GM23248 (cell line): ENCODE measurements at regions not wholly inside any gene's neighbourhood (a gene's known extent, or its start where the extent isn't known, plus 50 kb on each side); places are given as distances from the start of the nearest gene placed in this dataset.

Experiments used
- EZH2 ChIP-seq: fragments of 200-600 bp; sonication (generic); IDR thresholded peaks from 2 replicates; pipeline ENCODE4 v1.6.1; 2018; ENCODE audit warnings: antibody characterized with exemption, mild to moderate bottlenecking; ENCODE audit not compliant: insufficient read depth, poor library complexity, severe bottlenecking
- EZH2phosphoT487 ChIP-seq: fragments of 200-600 bp; sonication (generic); IDR thresholded peaks from 2 replicates; pipeline ENCODE4 v1.6.1; 2018; ENCODE audit warnings: antibody characterized with exemption, moderate library complexity, mild to moderate bottlenecking, low read depth; ENCODE audit not compliant: insufficient read depth

DNA sequence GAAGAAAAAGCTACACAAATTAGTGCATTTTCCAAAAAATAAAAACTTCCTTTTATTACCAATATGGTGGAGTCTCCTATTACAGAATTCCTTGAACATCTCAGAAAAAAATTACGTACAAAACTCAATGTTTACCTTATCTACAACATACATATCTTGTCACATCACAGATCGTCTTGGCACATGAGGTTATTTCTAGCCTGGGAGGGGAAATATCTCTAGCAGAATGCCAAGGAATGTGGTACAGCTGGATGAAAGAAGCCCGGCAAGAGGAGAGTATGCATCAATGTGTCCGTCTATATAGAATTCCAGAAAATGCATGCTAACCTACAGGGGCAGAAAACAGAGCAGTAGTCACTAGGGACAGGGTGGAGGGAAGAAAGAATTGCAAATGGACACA is 443.8 kb downstream of the ZSWIM6 start:
- TF ChIP-seq EZH2phosphoT487 (no peak), EZH2 (no peak)
